Stimulated activated CD4-positive, alpha-beta T cell treated with anti-CD3 and anti-CD28 coated beads, Interleukin-4, amount 100 ng/mL, for 24 hours (primary cell): ENCODE measurements at regions not wholly inside any gene's neighbourhood (a gene's known extent, or its start where the extent isn't known, plus 50 kb on each side); places are given as distances from the start of the nearest gene placed in this dataset.

Experiments
- DNase-seq: peaks from one replicate; pipeline ENCODE4 v3.0.0-alpha.2; 2020

DNA sequence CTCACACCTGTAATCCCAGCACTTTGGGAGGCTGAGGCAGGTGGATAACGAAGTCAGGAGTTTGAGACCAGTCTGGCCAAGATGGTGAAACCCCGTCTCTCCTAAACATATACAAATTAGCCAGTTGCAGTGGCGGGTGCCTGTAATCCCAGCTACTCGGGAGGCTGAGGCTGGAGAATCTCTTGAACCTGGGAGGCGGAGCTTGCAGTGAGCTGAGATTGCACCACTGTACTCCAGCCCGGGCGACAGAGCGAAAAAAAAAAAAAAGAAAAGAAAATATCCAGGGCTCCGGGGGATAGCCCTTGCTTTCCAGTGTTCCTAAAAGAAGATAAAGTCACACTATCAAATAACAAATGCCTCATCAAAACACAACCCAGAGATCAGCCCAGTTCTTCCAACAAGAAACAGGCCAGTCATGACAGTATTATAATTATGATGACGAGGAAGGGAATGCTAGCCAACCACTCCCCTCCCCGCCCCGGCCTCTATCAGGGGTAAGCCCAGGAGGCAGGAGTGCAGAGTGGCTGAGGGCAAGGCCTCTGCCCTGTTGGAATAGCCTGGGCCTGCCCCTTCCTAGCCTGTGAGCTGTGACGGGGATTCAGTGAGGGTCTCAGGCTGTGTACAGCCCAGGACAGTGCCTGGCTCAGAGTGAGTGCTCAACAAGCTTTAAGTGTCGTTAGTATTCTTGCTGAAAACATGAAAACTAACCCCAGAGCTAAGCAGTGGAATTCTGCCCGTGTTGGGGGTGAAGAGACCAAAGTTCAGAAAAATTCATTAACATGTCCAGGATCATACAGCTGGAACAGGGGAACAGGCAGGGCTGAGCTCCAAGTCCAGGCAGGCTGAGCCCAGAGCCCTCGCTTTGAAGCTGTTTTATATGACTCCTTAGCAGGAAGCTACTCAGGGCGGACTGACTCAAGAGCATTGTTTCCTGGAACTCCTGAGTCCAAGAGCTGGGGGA is 54.3 kb downstream of the FAM241B start:
- DNase-seq, result no peak

DNA sequence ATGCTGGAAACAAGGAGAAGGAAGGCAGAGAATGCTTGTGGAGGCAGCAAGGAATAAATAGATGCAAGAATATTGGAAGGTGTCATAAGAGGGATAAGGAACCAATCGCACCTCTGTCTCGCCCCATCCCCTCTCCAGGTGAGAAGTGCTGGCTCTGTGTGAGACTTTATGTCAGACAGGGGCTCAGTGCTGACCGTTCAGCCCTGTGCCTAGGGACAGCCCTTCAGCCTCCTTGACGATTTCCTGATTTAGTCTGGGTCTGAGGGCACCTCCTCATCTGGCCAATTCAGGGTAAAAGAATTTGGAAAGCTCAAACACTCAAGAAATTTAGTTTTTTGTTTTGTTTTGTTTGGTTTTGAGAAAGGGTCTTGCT is 54.9 kb downstream of the FAM241B start:
- no peak for DNase-seq

DNA sequence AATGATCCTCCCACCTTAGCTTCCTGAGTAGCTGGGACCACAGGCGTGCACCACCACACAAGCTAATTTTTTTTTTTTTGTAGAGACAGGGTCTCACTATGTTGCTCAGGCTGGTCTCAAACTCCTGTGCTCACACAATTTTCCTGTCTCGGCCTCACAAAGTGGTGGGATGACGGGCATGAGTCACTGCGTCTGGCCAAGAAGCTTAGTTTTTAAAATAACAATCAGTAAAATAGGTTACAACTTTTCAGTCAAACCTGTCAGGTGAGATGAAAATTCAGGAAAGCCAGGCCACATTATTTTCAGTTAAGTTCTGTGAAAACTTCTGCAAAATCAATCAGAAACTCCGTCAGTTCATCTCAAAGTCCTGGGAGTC is 55.4 kb downstream of the FAM241B start:
- DNase-seq, result no peak

DNA sequence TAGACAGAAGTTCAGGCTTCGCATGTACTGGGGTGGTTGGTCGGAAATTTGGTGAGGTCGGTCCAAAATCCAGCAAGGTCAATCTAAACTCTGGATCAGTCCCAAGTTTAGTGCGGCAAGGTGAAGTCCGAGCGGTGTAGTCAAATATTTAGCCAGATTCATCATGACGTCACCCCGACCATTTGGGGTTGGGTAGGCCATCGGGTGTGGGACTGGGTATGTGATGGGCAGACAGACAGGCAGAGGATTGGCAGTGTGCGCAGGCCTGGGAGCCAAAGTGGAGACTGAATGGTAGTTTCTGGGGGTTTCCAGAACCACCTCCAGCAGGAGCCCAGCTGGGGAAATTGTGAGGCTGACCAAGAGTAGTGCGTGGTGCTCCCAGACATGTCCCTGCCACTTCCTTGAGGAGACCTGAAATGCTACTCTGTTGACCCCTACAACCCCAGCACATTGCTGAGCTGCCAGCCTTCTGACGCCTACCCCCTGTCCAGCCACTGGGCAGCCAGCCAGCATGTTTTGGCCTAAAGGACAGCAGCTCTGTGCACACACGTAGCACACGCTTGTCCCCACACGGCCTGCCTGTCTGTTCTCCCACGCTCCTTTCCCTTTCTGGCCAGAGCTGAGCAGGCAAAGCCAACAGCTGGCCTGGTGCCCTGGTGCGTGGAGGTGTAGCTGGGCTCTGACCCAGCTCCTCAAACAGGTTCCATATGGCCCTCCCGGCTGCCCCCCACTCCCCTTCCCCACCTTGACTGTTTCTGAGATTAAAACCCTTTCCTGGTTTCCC is 55.9 kb downstream of the FAM241B start:
- no peak for DNase-seq

DNA sequence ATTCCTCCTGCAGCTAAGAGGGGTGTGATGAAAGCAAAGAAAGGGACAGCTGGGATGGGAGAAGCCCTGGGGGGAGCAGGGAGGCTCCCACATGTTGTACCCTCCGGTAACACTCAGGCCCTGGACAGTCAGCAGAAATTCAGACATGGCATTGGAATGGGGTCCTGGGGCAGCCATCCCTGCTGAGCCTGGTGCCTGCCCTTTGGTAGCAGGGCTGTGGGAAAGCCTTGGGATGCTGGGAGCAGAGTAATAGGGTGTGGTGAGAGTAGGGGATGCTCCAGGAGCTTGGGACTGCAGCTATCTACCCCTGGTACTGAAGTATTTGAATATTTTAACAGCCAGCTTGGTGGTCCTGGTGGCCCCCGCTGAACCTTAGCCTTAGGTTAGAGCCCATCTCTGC is 56.8 kb downstream of the FAM241B start:
- no peak for DNase-seq

DNA sequence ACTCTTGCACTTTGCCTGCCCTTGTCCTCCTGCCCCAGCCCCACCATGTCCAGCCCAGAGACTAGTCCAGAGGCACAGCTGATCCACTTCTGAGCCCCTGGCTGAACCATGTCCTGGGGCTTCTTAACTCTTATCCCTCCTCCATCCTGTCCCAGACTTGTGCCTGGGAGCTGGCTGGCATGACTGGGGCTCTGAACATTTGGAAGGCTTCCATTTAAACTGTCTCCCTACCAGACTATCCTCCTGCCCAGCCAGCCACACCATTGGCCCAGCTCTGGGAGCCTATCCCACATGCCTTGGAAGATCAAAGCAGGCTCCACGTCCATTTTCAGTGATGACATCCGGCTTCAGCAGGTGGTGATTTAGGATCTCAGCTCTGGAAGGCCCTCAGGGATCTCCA is 57.4 kb downstream of the FAM241B start:
- no peak for DNase-seq

DNA sequence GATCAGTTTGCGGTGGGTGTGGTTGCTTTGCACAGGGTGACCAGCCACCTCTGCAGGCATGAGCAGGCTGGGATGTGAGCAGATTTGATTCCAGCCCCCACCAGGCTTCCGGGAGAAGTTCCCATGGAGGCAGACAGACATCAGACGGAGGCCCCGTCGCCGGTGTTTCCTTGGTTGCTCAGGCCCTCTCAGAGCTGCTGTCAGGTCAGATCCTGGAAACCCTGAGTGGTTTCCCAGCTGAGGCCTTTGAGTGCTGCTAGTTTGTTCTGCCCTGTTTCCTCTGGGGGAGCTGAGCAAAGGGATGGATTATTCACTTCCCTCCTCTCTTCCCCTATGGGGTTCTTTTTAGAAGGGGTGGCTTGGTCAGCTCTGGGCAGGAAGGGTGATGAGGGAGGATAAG is 62.2 kb downstream of the FAM241B start:
- no peak for DNase-seq

DNA sequence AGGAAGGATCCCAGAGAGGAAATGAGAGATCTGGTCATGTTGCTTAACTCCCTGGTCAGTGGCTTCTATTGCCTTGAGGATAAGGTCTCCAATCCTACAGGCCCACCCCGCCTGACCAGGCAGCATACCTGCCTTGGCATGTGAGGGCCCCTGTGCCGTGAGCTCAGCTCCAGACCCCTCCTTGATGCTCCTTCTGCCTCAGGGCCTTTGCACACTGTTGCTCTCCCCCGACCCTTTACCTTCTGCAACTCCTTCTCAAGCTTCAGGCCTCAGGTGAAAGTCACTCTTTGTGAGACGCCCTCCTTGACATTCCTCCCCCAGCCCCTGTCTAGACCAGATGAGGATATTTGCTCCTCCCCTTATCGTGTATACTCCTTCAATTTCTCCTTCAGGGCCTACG is 62.8 kb downstream of the FAM241B start:
- DNase-seq, result no peak

DNA sequence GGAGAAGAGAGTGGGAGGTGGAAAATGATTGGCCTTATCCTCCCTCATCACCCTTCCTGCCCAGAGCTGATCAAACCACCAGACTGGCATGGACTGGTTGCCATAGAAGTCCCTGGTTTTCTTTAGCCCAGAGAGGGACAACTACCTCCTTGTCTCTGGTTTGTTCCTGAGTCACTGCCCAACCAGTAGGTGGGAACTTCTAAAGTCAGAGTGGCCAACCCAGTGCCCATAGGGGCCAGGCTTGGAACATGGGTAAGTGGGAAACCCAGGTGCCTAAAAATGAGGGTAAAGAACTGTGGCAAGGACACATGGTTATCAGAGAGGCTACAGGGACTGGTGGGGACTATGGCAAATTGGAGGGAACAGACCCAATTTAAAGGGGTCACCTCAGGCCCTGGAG is 63.8 kb downstream of the FAM241B start:
- DNase-seq, result no peak

DNA sequence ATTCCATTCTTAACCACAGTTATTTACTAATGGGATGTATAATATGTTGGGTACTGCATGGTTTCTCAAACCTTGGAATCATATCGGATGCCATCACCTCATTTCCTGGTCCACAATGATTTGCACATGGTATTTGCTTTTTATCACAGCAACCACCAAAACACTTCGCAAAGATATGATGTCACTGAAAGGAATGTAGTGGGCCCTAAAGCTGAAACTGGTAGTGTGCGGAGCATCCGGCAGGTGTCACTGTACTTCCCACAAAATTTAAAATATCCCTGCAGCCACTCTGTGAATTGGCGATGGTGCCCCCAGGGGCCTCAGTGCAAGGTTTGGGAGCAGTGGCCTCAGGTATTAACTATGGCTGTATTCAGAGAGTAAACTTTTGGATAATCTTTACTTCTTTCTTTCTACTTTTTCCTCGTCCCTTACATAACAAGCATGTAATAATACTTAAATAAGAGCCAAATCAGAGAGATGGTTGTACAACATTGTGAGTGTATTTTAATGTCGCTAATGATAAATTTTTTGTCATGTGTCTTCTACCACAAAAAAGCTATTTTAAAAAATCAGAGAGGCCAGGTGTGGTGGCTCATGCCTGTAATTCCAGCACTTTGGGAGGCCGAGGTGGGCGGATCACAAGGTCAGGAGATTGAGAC is 66.2 kb downstream of the FAM241B start:
- no peak for DNase-seq

DNA sequence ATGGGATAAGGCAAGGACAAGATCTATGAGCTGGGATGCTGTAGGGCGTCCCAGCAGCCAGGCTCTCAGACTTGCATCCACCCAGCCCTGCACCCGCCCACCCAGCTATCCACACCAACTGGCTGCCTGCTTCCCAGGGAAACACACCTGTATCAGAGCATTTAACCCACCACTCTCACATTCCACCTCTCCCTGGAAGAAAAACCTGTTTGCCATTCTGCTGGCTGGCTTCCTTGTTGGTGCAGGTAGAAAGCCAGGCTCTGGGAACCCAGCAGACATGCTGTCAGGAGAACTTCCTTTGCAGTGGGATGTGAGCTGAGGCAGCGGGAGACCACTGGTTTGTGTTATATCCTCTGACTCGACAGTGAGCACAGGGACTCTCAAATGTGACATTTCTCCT is 67.0 kb downstream of the FAM241B start:
- DNase-seq, result no peak

DNA sequence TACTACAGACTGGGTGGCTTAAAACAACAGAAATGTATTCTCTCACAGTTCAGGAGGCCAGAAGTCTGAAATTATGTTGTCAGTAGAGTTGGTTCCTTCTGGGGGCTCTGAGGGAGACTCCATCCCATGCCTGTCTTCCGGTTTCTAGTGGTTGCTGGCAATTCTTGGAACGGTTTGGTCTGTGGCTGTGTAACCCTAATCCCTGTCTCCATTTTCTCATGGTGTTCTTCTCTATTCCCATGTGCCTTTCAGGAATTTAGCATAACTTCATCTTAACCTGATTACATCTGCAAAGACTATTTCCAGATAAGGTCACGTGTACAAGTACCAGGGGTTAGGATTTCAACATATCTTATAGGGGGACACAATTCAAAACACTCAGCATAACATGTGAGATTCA is 73.2 kb downstream of the FAM241B start:
- DNase-seq, result no peak

DNA sequence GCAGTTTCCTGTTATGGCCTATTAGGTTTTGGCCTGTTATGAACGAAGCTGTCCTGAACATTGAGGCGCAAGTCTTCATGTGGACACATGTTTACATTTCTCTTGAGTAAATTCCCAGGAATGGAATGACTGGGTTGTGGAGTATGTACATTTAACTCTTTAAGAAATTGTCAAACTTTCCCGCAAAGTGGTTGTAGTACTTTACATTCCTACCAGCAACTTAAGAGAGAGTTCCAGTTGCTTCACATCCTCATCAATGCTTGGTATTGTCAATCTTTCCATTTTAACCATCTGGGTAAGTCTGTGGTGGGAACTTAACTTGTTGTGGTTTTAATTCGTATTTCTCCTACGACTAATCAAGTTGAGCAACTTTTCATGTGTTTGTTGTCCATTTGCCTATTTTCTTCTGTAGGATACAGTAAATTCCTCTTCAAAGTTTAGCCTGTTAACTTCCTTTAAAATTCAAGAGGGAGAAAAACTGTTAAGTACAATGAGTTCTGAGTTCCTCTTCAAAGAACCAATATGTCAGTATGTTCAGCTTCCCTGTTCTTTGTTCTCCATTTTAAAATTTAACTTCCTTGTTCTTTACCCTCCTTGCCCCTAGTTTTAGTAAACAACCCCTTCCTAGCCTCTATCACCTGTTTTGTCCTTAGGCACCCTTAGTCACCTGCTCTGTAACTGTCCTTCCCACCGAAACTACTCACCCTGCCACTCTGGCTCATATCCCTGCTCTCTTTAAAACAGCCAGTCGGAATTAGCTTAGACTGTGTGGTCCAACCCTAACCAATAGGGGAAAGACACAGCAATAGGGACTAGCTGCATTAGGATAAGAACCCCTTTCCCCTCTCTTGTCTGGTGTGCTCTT is 74.0 kb downstream of the FAM241B start:
- DNase-seq, result no peak

DNA sequence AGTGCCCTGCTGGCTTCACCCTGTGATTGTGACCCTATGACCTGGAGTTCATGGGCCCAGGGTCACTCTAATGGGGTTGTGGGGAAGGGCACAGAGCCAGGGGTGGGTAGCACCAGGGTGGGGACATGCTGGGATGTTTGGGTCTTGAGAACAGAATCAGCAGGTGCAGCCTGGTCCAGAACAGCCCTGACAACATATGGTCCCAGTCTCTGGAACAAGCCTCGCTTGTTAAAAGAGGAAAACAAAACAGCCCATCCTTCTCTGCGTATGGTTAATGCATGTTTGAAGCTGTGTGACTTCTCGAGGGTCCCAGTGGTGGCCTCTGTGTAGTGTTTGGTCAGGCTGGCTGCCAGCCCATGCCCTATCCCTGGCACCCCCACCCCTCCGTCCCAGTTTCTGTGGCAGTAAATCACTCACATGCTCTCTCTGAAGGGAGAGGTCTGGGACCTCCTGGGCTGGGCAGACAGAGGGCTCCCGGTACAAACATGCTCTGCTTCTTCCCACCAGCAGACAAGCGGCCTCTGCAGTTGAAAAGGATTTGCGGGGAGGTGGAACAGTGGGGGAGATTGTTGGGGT is 79.4 kb downstream of the FAM241B start:
- DNase-seq, result no peak

DNA sequence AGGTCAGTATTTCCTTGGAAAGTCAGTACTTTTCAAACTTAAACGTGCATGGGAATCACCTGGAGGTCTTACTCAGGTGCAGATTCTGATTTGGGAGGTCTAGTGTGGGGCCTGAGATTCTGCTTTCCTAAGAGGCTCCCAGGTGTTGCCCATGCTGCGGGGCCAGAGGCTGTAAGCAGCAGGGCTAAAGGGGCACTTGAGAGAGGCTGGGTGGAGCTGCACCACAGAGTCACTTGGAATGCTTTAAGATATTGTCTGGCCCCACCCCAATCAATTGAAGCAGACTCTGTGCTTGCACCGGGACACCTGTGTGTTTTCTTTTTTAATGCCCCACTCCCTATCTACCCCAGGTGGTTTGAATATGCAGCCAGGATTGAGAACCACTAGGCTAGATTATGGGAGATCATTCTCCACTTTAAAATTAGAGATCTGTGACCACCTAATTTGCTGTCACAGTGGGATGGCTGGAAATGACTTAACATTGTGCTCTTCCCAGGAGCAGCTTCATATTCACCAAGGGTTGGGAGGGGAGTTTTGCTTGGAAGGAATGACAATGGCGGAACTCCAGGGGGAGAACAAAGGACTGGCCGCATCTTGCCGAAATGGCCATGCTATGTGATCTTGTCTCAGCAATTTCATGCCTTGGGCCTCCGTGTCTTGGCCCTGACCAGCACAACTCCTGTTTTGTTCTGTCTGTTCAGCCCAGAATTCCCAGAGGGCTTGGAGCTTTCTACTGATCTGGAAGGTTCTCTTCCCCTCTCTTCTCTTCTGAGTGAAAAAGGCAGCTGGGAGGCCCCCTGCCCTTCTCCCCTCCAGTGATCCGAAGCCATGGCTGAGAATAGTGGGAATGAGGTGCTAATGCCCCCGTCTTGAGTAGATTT is 80.2 kb downstream of the FAM241B start:
- DNase-seq, result no peak

DNA sequence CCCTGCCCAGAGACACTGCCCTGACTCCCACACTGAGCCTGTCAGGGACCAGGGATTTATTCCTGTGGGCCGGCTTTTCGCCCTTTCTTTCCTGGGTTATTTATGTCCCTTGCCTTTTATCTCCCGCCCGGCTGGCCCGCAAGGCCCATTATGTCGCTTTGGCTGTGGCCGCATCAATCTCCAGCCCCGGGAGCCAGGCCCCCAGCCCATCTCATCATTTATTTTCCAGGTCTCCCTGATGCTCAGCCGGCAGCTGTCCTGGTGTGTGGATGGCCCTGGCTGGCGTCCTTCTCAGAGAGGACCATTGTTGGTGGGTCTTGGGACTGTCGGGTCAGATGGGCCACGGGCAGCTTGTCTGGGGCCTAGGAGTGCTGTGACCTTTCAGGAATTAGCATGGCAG is 82.3 kb downstream of the FAM241B start:
- no peak for DNase-seq

DNA sequence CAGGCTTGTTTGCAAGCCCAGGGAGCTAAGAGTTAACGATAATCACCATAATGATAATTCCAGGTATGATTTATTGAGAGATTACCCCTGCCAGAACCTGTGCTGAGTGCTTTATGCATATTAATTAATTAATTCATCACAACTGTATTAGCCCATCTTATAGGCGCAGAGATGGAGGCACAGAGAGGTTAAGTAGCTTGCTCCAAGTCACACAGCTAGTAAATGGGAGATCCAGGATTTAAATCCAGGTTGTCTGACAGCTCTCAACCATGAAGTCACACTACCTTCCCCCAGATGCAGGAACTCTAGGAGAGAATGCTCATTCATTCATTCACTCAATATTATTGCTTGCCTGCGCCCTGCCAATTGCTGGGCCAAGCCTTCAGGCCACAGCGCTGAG is 84.5 kb downstream of the FAM241B start:
- DNase-seq, result no peak

DNA sequence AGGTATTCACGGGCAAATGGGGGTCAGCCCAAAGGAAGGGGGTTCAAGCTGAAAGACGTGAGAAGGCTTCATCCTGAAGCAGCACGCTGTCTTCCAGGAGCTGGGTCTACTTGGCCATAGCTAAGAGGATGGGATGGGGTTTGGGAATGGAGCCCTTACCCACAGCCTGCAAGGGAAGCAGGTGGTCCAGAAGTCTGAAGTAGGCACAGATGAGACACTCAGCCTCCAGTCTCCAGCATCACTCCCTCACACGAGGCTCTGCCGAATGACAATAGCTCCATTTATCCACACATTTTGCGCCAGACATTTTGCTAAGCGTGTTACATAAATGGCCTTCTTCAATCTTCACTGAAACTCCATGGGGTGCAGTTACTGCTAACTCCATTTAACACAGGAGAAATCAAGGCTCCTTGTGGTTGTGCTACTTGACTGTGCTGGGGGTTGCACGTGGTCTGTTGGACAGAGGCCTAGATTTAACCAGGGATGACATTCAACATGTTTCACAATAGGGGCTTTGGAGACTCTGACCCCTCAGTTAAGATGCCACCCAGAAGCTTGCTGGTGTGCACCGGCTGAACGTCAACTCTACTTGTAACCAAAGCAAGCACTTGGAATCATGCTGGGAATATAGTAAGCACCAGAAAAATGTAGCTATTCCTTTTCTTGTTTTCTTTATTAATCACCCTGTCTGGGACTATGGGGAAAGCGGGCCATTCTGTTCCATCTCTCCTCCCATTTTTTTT is 85.3 kb downstream of the FAM241B start:
- no peak for DNase-seq

DNA sequence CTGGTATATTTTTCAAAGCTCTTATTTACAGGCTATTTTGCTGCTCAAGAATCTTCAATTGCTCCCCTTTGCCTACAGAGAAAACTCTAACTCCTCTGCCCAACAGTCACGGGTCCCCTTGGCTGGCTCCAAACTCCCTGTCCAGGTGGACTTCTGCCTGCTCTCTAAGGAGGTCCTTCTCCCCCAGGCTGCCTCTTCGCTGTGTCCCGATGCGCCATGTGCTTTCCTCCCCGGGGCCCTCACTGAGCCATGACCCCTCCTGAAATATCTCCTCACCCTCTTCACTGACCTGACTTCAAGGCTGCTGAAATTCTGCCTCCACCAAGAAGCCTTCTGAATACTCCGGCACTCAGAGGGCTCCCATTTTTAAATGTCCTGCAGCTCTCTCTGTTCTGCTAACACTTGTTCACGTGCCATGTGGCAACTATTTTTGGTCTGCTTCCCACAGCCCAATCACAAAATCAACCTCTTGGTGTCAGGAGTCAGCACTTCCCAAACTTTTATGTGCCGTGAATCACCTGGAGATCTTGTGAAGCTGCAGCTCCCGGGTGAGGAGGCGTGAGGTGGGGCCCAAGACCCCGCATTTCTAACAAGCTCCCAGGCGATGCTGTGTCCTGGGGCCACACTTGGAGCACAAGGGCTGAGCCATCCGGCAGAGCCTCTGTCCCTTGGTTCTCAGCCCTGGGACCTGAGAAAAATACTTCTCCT is 85.7 kb upstream of the COL13A1 start:
- DNase-seq, result no peak
